Endothelial cell (in vitro differentiated cells): ENCODE measurements at regions not wholly inside any gene's neighbourhood (a gene's known extent, or its start where the extent isn't known, plus 50 kb on each side); places are given as distances from the start of the nearest gene placed in this dataset.

Experiments
- DNase-seq: peaks from one replicate; pipeline ENCODE4 v3.0.0; 2021; ENCODE audit warnings: low spot score
- H3K27ac Mint-ChIP-seq: one replicate; pipeline ENCODE4 v1.8.0; 2021; ENCODE audit warnings: mixed read lengths, inconsistent platforms; ENCODE audit not compliant: unreplicated experiment
- H3K27me3 Mint-ChIP-seq: one replicate; pipeline ENCODE4 v1.8.0; 2021; ENCODE audit warnings: mild to moderate bottlenecking, moderate library complexity, mixed read lengths, inconsistent platforms; ENCODE audit not compliant: unreplicated experiment
- H3K36me3 Mint-ChIP-seq: one replicate; pipeline ENCODE4 v1.8.0; 2021; ENCODE audit warnings: mild to moderate bottlenecking, low read depth, mixed read lengths, inconsistent platforms; ENCODE audit not compliant: unreplicated experiment
- H3K4me1 Mint-ChIP-seq: one replicate; pipeline ENCODE4 v1.8.0; 2021; ENCODE audit warnings: mild to moderate bottlenecking, mixed read lengths, inconsistent platforms; ENCODE audit not compliant: unreplicated experiment
- H3K4me3 Mint-ChIP-seq: one replicate; pipeline ENCODE4 v1.8.0; 2021; ENCODE audit warnings: mild to moderate bottlenecking, mixed read lengths, inconsistent platforms; ENCODE audit not compliant: unreplicated experiment
- H3K9me3 Mint-ChIP-seq: one replicate; pipeline ENCODE4 v1.8.0; 2021; ENCODE audit warnings: mixed read lengths, inconsistent platforms; ENCODE audit not compliant: unreplicated experiment
- TF ChIP-seq, protein P1 (sequence below): fragments of 200-600 bp; sonication (generic); IDR thresholded peaks from one replicate; pipeline ENCODE4 v1.5.0; 2021; ENCODE audit warnings: antibody characterized with exemption; ENCODE audit not compliant: unreplicated experiment

DNA sequence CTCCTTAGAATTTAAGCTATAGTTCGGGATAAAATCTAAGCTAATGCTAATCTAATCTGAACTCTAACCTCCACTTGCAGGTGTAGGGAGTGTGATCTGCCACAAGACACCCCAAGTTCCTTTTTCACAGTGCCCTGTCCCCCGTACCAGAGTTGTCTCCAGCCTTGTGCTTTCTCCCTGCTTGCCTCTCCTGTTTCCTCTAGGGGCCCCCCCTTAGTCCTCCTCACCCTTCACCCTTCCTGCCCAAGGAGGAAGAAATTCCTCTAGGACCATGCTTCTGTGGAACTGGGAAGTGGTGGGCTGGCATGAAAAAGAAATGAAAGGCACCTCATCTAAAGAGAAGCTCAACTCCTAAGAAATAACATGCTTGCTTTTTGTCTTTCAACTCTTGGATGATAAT, 50.2 kb upstream of the BCL9 start:
- H3K4me1 Mint-ChIP-seq, result peaks cover 7% of the 10 kb centered on the region
- no peak overlapping the region for H3K27ac Mint-ChIP-seq
- H3K4me3 Mint-ChIP-seq, result no peak overlapping the region
- TF ChIP-seq, protein P1, sequence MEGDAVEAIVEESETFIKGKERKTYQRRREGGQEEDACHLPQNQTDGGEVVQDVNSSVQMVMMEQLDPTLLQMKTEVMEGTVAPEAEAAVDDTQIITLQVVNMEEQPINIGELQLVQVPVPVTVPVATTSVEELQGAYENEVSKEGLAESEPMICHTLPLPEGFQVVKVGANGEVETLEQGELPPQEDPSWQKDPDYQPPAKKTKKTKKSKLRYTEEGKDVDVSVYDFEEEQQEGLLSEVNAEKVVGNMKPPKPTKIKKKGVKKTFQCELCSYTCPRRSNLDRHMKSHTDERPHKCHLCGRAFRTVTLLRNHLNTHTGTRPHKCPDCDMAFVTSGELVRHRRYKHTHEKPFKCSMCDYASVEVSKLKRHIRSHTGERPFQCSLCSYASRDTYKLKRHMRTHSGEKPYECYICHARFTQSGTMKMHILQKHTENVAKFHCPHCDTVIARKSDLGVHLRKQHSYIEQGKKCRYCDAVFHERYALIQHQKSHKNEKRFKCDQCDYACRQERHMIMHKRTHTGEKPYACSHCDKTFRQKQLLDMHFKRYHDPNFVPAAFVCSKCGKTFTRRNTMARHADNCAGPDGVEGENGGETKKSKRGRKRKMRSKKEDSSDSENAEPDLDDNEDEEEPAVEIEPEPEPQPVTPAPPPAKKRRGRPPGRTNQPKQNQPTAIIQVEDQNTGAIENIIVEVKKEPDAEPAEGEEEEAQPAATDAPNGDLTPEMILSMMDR, result no peak
- H3K9me3 Mint-ChIP-seq, result no peaks in the 10 kb centered on the region
- peaks cover 2% of the 10 kb centered on the region for H3K27me3 Mint-ChIP-seq
- no peaks in the 10 kb centered on the region for H3K36me3 Mint-ChIP-seq
- DNase-seq, result no peak
